Ishikawa (cell line): ENCODE measurements at regions not wholly inside any gene's neighbourhood (a gene's known extent, or its start where the extent isn't known, plus 50 kb on each side); places are given as distances from the start of the nearest gene placed in this dataset.

Experiments used
- CEBPB ChIP-seq: IDR thresholded peaks from 2 replicates; pipeline ENCODE4 v1.6.1; 2012
- CREB1 ChIP-seq: IDR thresholded peaks from 2 replicates; pipeline ENCODE4 v1.6.1; 2012; ENCODE audit warnings: low read depth
- EGR1 ChIP-seq: IDR thresholded peaks from 2 replicates; pipeline ENCODE4 v1.6.1; 2012
- EP300 ChIP-seq: IDR thresholded peaks from 2 replicates; pipeline ENCODE4 v1.6.1; 2012; ENCODE audit warnings: borderline replicate concordance
- FOXM1 ChIP-seq: IDR thresholded peaks from 2 replicates; pipeline ENCODE4 v1.6.1; 2012; ENCODE audit warnings: low read depth, borderline replicate concordance
- NFIC ChIP-seq: IDR thresholded peaks from 2 replicates; pipeline ENCODE4 v1.6.1; 2012
- RAD21 ChIP-seq: IDR thresholded peaks from 2 replicates; pipeline ENCODE4 v1.6.1; 2012; ENCODE audit warnings: low read depth
- TAF1 ChIP-seq: IDR thresholded peaks from 2 replicates; pipeline ENCODE4 v1.6.1; 2012; ENCODE audit warnings: low read depth, mild to moderate bottlenecking
- TCF12 ChIP-seq: IDR thresholded peaks from 2 replicates; pipeline ENCODE4 v1.6.1; 2012; ENCODE audit warnings: low read depth
- TEAD4 ChIP-seq: IDR thresholded peaks from 2 replicates; pipeline ENCODE4 v1.6.1; 2012
- YY1 ChIP-seq: IDR thresholded peaks from 2 replicates; pipeline ENCODE4 v1.6.1; 2012; ENCODE audit warnings: low read depth
- ZBTB7A ChIP-seq: IDR thresholded peaks from 2 replicates; pipeline ENCODE4 v1.6.1; 2012; ENCODE audit warnings: low read depth
- TF ChIP-seq, protein P1 (sequence below): IDR thresholded peaks from 2 replicates; pipeline ENCODE4 v1.6.1; 2012; ENCODE audit warnings: low read depth, mild to moderate bottlenecking
- TF ChIP-seq, protein P2 (sequence below): IDR thresholded peaks from 2 replicates; pipeline ENCODE4 v1.6.1; 2012
- TF ChIP-seq, protein P3 (sequence below): IDR thresholded peaks from 2 replicates; pipeline ENCODE4 v1.6.1; 2012

DNA sequence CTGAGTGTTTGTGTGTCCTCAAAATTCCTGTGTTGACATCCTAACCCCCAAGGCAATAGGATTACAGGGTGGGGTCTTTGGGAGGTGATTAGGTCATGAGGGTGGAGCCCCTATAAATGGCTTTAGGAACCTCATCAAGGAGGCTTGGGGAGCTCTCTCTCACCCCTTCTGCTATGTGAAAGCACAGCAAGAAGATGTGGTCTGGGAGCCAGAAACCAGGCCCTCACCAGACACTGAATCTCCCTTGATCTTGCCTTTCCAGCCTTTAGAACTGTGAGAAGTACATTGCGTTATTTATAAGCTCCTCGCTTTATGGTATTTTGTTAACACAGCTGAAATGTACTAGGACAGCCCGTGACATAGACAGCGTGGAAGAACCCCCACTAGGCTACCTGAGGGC is 712.0 kb upstream of the SGCG start:
- no peak for TF ChIP-seq ZBTB7A
- TF ChIP-seq NFIC = no peak
- TF ChIP-seq, protein P1, sequence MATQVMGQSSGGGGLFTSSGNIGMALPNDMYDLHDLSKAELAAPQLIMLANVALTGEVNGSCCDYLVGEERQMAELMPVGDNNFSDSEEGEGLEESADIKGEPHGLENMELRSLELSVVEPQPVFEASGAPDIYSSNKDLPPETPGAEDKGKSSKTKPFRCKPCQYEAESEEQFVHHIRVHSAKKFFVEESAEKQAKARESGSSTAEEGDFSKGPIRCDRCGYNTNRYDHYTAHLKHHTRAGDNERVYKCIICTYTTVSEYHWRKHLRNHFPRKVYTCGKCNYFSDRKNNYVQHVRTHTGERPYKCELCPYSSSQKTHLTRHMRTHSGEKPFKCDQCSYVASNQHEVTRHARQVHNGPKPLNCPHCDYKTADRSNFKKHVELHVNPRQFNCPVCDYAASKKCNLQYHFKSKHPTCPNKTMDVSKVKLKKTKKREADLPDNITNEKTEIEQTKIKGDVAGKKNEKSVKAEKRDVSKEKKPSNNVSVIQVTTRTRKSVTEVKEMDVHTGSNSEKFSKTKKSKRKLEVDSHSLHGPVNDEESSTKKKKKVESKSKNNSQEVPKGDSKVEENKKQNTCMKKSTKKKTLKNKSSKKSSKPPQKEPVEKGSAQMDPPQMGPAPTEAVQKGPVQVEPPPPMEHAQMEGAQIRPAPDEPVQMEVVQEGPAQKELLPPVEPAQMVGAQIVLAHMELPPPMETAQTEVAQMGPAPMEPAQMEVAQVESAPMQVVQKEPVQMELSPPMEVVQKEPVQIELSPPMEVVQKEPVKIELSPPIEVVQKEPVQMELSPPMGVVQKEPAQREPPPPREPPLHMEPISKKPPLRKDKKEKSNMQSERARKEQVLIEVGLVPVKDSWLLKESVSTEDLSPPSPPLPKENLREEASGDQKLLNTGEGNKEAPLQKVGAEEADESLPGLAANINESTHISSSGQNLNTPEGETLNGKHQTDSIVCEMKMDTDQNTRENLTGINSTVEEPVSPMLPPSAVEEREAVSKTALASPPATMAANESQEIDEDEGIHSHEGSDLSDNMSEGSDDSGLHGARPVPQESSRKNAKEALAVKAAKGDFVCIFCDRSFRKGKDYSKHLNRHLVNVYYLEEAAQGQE = no peak
- TF ChIP-seq EGR1 = no peak
- no peak for TF ChIP-seq CREB1
- TF ChIP-seq TEAD4 = no peak
- TF ChIP-seq, protein P2, sequence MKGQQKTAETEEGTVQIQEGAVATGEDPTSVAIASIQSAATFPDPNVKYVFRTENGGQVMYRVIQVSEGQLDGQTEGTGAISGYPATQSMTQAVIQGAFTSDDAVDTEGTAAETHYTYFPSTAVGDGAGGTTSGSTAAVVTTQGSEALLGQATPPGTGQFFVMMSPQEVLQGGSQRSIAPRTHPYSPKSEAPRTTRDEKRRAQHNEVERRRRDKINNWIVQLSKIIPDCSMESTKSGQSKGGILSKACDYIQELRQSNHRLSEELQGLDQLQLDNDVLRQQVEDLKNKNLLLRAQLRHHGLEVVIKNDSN = no peak
- TF ChIP-seq FOXM1 = no peak
- TF ChIP-seq EP300 = no peak
- TF ChIP-seq, protein P3, sequence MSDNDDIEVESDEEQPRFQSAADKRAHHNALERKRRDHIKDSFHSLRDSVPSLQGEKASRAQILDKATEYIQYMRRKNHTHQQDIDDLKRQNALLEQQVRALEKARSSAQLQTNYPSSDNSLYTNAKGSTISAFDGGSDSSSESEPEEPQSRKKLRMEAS = no peak
- TF ChIP-seq TCF12 = no peak
- TF ChIP-seq TAF1 = no peak
- no peak for TF ChIP-seq YY1

DNA sequence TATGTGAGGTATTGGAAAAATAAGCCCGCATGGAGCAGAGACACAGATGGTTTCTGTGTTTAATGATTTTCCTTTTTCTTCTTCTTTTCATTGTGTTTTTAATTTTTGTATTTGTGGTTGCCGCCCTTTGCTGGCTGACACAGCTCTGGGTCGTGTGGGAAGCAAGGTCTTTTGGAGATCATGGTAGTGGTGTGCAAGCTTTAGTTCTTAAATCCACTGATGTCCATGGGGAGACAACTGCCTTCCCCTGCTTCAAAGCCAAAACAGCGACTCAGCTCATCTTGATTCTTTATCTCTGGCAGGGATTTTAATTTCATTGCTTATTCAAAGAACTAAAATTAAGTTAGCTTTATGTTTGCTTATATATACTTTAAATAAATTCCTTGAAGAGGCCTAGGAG is 711.3 kb upstream of the SGCG start:
- TF ChIP-seq ZBTB7A (no peak), NFIC (no peak), CEBPB (no peak), TCF12 (no peak), EP300 (no peak), CREB1 (no peak), RAD21 (no peak), FOXM1 (no peak), EGR1 (no peak), TEAD4 (no peak)
- TF ChIP-seq, protein P2 = no peak
- TF ChIP-seq, protein P1 = no peak

DNA sequence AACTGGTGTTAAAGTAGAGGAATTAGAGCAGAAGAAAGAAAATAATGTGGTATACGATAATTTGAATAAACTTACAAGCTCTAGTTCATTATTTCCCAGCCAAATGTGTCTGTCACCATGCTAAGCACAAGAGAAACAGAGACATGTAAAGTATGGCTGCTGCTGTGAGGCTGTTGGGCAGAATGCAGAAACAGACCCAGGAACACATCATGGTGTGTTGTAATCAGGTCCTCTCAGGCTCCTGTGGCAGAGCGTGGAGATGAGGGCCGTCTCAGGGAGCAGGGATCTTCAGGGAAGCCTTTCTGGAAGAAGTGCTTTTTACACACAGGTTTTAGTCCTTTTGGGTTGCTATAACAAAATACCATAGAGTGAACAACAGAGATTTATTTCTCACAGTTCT is 710.7 kb upstream of the SGCG start:
- TF ChIP-seq ZBTB7A (no peak), NFIC (no peak), FOXM1 (no peak), RAD21 (no peak), TAF1 (no peak), EP300 (no peak), CREB1 (no peak), TEAD4 (no peak), EGR1 (no peak), CEBPB (no peak), YY1 (no peak)
- TF ChIP-seq, protein P2 = no peak
- TF ChIP-seq, protein P1 = no peak
- TF ChIP-seq, protein P3 = no peak

DNA sequence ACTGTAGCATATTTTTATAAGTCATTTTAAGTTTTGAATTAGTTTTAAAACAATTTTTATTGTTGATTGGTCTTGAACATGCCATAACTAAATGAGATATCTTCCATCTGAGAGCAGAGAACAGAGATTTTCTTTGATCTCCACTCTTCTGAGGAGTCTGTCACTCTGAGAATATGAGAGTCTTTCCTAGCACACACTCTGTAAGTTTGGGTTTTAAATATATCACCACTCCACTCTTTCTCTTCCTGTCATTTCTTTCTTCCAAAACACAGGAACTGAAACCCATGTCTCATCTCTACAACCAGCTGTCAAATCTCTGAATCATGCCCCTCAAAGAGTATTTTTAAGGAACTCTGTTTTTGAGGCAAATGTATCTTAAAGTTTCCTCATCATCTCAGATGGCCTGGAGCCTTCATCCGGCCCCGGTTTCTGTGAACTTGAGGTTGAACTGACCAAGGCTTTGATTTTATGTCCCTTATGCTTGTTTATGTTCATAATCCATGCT is 698.2 kb upstream of the SGCG start:
- TF ChIP-seq, protein P1 = no peak
- TF ChIP-seq CREB1 (no peak), TCF12 (no peak), CEBPB (no peak), EGR1 (no peak), TAF1 (no peak)
- TF ChIP-seq, protein P2 = no peak
